Breast epithelium (tissue), 3 donors: ENCODE measurements at regions not wholly inside any gene's neighbourhood (a gene's known extent, or its start where the extent isn't known, plus 50 kb on each side); places are given as distances from the start of the nearest gene placed in this dataset.

Source experiments
- CTCF ChIP-seq, 3 donors: fragments of 450-650 bp; IDR thresholded peaks; one replicate each; pipeline ENCODE4 v1.5.1; 2016 to 2017; ENCODE audit warnings: antibody characterized with exemption in 3 of 3, mild to moderate bottlenecking in 3 of 3, moderate library complexity in 3 of 3
- POLR2A ChIP-seq: fragments of 450-650 bp; IDR thresholded peaks from one replicate; pipeline ENCODE4 v1.6.1; 2016; ENCODE audit warnings: antibody characterized with exemption, mild to moderate bottlenecking, moderate library complexity
- POLR2AphosphoS5 ChIP-seq, 3 donors: sonication (generic); formaldehyde crosslinking; IDR thresholded peaks; one replicate each; pipeline ENCODE4 v1.6.1; 2017; ENCODE audit warnings: antibody characterized with exemption in 3 of 3

GRCh38 chr4:181566490-181566889 is 676.7 kb upstream of the TENM3 start:
- TF ChIP-seq CTCF (IDR thresholded peaks at IDR 0.05) (no peak), POLR2A (no peak), POLR2AphosphoS5 (IDR thresholded peaks at IDR 0.05) (no peak)
